ENCODE measurements at regions not wholly inside any gene's neighbourhood (a gene's known extent, or its start where the extent isn't known, plus 50 kb on each side); places are given as distances from the start of the nearest gene placed in this dataset.

DNA sequence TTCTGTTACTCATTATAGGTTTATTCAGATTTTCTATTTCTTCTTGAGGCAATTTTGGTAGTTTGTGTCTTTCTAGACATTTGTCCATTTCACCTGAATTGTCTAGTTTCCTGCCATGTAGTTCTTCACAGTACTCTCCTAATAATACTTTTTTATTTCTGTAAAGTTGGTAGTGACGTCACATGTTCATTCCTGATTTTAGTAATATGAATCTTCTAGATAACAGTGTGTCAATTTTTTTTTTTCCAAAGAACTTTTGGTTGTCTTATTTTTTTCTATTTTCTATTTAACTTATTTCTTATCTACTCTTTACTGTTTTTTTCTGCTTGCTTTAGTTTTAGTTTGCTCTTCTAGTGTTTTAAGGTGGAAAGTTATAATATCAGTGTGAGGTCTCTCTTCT lies 197.3 kb upstream of the SHH start:
- no peaks in the 10 kb centered on the region for H3K4me1 ChIP-seq (ENCODE audit: control insufficient read depth, insufficient read depth, low read length)
- dilution Hi-C loops (cut with HindIII; ENCODE audit: low sequenced_read_pairs, unreplicated experiment) = no loop called here
- BruUV-seq (replicated peaks) = no TSS peak

More for the DNA sequence above, 197.3 kb upstream of the SHH start:
- H2AK9ac ChIP-seq (replicated peaks; ENCODE audit: low read depth, low read length, poor library complexity) = no peak overlapping the region
- H2AFZ ChIP-seq (replicated peaks; ENCODE audit: low read length, poor library complexity) = no peak overlapping the region
- no peak overlapping the region for H4K91ac ChIP-seq (ENCODE audit: insufficient read depth, low read depth, low read length)
- H3K9me3 ChIP-seq (ENCODE audit: control insufficient read depth, insufficient read depth, low read length) = peaks cover 14% of the 10 kb centered on the region
- TF ChIP-seq MAZ (IDR thresholded peaks at IDR 0.05; ENCODE audit: borderline replicate concordance, low read depth, low read length) = no peak
- TF ChIP-seq, protein P1, sequence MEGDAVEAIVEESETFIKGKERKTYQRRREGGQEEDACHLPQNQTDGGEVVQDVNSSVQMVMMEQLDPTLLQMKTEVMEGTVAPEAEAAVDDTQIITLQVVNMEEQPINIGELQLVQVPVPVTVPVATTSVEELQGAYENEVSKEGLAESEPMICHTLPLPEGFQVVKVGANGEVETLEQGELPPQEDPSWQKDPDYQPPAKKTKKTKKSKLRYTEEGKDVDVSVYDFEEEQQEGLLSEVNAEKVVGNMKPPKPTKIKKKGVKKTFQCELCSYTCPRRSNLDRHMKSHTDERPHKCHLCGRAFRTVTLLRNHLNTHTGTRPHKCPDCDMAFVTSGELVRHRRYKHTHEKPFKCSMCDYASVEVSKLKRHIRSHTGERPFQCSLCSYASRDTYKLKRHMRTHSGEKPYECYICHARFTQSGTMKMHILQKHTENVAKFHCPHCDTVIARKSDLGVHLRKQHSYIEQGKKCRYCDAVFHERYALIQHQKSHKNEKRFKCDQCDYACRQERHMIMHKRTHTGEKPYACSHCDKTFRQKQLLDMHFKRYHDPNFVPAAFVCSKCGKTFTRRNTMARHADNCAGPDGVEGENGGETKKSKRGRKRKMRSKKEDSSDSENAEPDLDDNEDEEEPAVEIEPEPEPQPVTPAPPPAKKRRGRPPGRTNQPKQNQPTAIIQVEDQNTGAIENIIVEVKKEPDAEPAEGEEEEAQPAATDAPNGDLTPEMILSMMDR (conservative IDR thresholded peaks at IDR 0.05; ENCODE audit: low read depth, low read length) = no peak
- TF ChIP-seq RFX5 (IDR thresholded peaks at IDR 0.05; ENCODE audit: low read depth, low read length) = no peak
- no peak for TF ChIP-seq FOS (IDR thresholded peaks at IDR 0.05; ENCODE audit: low read depth, low read length)
- TF ChIP-seq CHD1 (IDR thresholded peaks at IDR 0.05; ENCODE audit: low read depth, low read length) = no peak
- TF ChIP-seq, protein P2, sequence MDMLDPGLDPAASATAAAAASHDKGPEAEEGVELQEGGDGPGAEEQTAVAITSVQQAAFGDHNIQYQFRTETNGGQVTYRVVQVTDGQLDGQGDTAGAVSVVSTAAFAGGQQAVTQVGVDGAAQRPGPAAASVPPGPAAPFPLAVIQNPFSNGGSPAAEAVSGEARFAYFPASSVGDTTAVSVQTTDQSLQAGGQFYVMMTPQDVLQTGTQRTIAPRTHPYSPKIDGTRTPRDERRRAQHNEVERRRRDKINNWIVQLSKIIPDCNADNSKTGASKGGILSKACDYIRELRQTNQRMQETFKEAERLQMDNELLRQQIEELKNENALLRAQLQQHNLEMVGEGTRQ (IDR thresholded peaks at IDR 0.05; ENCODE audit: low read depth, low read length) = no peak
- no peak for TF ChIP-seq SMC3 (IDR thresholded peaks at IDR 0.05; ENCODE audit: low read depth, low read length)
- TF ChIP-seq POLR2A (IDR thresholded peaks at IDR 0.05; ENCODE audit: low read depth, low read length) = no peak
- TF ChIP-seq RAD21 (IDR thresholded peaks at IDR 0.05; ENCODE audit: low read length) = no peak
- no peak for TF ChIP-seq MAFK (IDR thresholded peaks at IDR 0.05; ENCODE audit: low read depth, low read length)
- TF ChIP-seq MXI1 (IDR thresholded peaks at IDR 0.05; ENCODE audit: borderline replicate concordance, low read depth, low read length) = no peak
- TF ChIP-seq NFE2L2 (IDR thresholded peaks at IDR 0.05; ENCODE audit: low read depth, low read length) = no peak
- TF ChIP-seq CEBPB (IDR thresholded peaks at IDR 0.05; ENCODE audit: low read depth, low read length) = no peak
- no peak for TF ChIP-seq BHLHE40 (IDR thresholded peaks at IDR 0.05; ENCODE audit: low read depth, low read length)
- TF ChIP-seq RCOR1 (IDR thresholded peaks at IDR 0.05; ENCODE audit: insufficient replicate concordance, low read length) = no peak
- no peak overlapping the region for H2BK5ac ChIP-seq (ENCODE audit: low read depth, low read length, poor library complexity, severe bottlenecking)
- no peak overlapping the region for H3K14ac ChIP-seq (replicated peaks; ENCODE audit: low read depth, low read length)
- H4K8ac ChIP-seq (ENCODE audit: low read depth in 2 of 2, low read length in 2 of 2) = no peak overlapping the region
- H2BK20ac ChIP-seq (ENCODE audit: low read depth, low read length) = no peak overlapping the region
- no peaks in the 10 kb centered on the region for H4K20me1 ChIP-seq (ENCODE audit: insufficient read depth, low read length)
- no peak overlapping the region for H3K18ac ChIP-seq (ENCODE audit: low read depth, low read length)
- no CpG with 5 or more reads among the region's 1 CpG for WGBS, 2 experiments (ENCODE audit: extremely low coverage in 2 of 2, insufficient read length in 1 of 2)
- no peaks in the 10 kb centered on the region for H3K36me3 ChIP-seq (ENCODE audit: control insufficient read depth, insufficient read depth, low read length)
- no peak overlapping the region for H3K9ac ChIP-seq (ENCODE audit: low read depth, low read length)
- ChIA-PET CTCF (no interaction called here), POLR2A (ENCODE audit: unreplicated experiment) (no interaction called here)
- H3K23ac ChIP-seq (ENCODE audit: low read depth, low read length) = no peak overlapping the region
- in situ Hi-C loops (cut with MboI; ENCODE audit: low sequenced_read_pairs) = no loop called here
- ATAC-seq (ENCODE audit: low read depth) = no peak
- H3K27ac ChIP-seq (ENCODE audit: insufficient read depth, low read length) = no peak overlapping the region
- H3K56ac ChIP-seq (ENCODE audit: extremely low read depth, insufficient read depth, low read length) = no peak overlapping the region
- H2BK15ac ChIP-seq (ENCODE audit: low read depth, low read length) = no peak overlapping the region
- no peak overlapping the region for H3K4me2 ChIP-seq (ENCODE audit: low read depth, low read length)
- H3K4me3 ChIP-seq (ENCODE audit: insufficient read depth, low read depth, low read length) = no peak overlapping the region
- no peak for DNase-seq
- H2BK120ac ChIP-seq (ENCODE audit: low read depth, low read length) = no peak overlapping the region
- no peaks in the 10 kb centered on the region for H3K79me1 ChIP-seq (ENCODE audit: low read depth in 1 of 2, low read length in 2 of 2)
- intact Hi-C loops (cut with micrococcal nuclease) = no loop called here
- no peak overlapping the region for H3K4ac ChIP-seq (ENCODE audit: low read depth, low read length)
- H3K9me1 ChIP-seq (ENCODE audit: insufficient read depth, low read length) = no peaks in the 10 kb centered on the region
- H2AK5ac ChIP-seq (ENCODE audit: low read depth, low read length) = no peak overlapping the region
- H4K5ac ChIP-seq (ENCODE audit: low read depth, low read length) = no peak overlapping the region
- H3K27me3 ChIP-seq (ENCODE audit: control insufficient read depth, insufficient read depth, low read length) = no peaks in the 10 kb centered on the region
